ENCODE measurements at regions not wholly inside any gene's neighbourhood (a gene's known extent, or its start where the extent isn't known, plus 50 kb on each side); places are given as distances from the start of the nearest gene placed in this dataset.
"Not testable (repeated sequence)": the region's sequence is repeated elsewhere in the genome, so short reads cannot be mapped to it uniquely, and the experiment has no call there.

- peaks cover 14% of the 10 kb centered on the region for H3K27me3 ChIP-seq
- no peak for DNase-seq (ENCODE audit: low spot score)
- no peak overlapping the region for H3K27ac ChIP-seq
- H3K4me3 ChIP-seq: no peak overlapping the region
- no peaks in the 10 kb centered on the region for H3K79me2 ChIP-seq
- H3K9me2 ChIP-seq (replicated peaks; ENCODE audit: insufficient read depth): no peaks in the 10 kb centered on the region
- no peak overlapping the region for H3K4me2 ChIP-seq
- no peaks in the 10 kb centered on the region for H3K9me3 ChIP-seq (ENCODE audit: low read depth)
- H2AFZ ChIP-seq: no peak overlapping the region
- H4K20me1 ChIP-seq (ENCODE audit: insufficient read depth, poor library complexity, severe bottlenecking): no peaks in the 10 kb centered on the region
- WGBS (ENCODE audit: low lambda C conversion rate, missing lambda C conversion rate): 61% methylated on average over 5 of the region's 5 CpGs
- H3K4me1 ChIP-seq (ENCODE audit: insufficient read depth): no peaks in the 10 kb centered on the region
- TF ChIP-seq CTCF (IDR thresholded peaks at IDR 0.05; ENCODE audit: poor library complexity) (no peak), EZH2 (IDR thresholded peaks at IDR 0.05; ENCODE audit: borderline replicate concordance) (no peak), EZH2phosphoT487 (IDR thresholded peaks at IDR 0.05; ENCODE audit: low read depth, severe bottlenecking, unreplicated experiment) (no peak)
- H3K36me3 ChIP-seq (replicated peaks; ENCODE audit: insufficient read depth, low read depth): no peaks in the 10 kb centered on the region
Observed at GRCh38 chr17:36845916-36846315, 91.4 kb upstream of the LHX1 start.

- Histone ChIP-seq H3K27me3 (peaks cover 14% of the 10 kb centered on the region), H3K9me3 (ENCODE audit: low read depth) (no peaks in the 10 kb centered on the region), H3K9me2 (replicated peaks; ENCODE audit: insufficient read depth) (no peaks in the 10 kb centered on the region), H3K4me3 (no peak overlapping the region), H3K36me3 (replicated peaks; ENCODE audit: insufficient read depth, low read depth) (no peaks in the 10 kb centered on the region), H3K4me2 (no peak overlapping the region), H3K4me1 (ENCODE audit: insufficient read depth) (no peaks in the 10 kb centered on the region), H3K79me2 (no peaks in the 10 kb centered on the region), H4K20me1 (ENCODE audit: insufficient read depth, poor library complexity, severe bottlenecking) (no peaks in the 10 kb centered on the region), H2AFZ (no peak overlapping the region), H3K27ac (no peak overlapping the region)
- no peak for DNase-seq (ENCODE audit: low spot score)
- WGBS (ENCODE audit: low lambda C conversion rate, missing lambda C conversion rate): 67% methylated on average over 14 of the region's 14 CpGs
- no peak for TF ChIP-seq EZH2 (IDR thresholded peaks at IDR 0.05; ENCODE audit: borderline replicate concordance)
- TF ChIP-seq CTCF (IDR thresholded peaks at IDR 0.05; ENCODE audit: poor library complexity): no peak
- no peak for TF ChIP-seq EZH2phosphoT487 (IDR thresholded peaks at IDR 0.05; ENCODE audit: low read depth, severe bottlenecking, unreplicated experiment)
Observed at GRCh38 chr17:36846410-36847292, 90.6 kb upstream of the LHX1 start.

- no peak for DNase-seq (ENCODE audit: low spot score)
- no peaks in the 10 kb centered on the region for H3K9me2 ChIP-seq (replicated peaks; ENCODE audit: insufficient read depth)
- H3K9me3 ChIP-seq (ENCODE audit: low read depth): no peaks in the 10 kb centered on the region
- no peaks in the 10 kb centered on the region for H3K36me3 ChIP-seq (replicated peaks; ENCODE audit: insufficient read depth, low read depth)
- no peak overlapping the region for H3K27ac ChIP-seq
- H2AFZ ChIP-seq: no peak overlapping the region
- H3K27me3 ChIP-seq: peaks cover 18% of the 10 kb centered on the region
- no peak overlapping the region for H3K4me2 ChIP-seq
- no peaks in the 10 kb centered on the region for H4K20me1 ChIP-seq (ENCODE audit: insufficient read depth, poor library complexity, severe bottlenecking)
- TF ChIP-seq EZH2phosphoT487 (IDR thresholded peaks at IDR 0.05; ENCODE audit: low read depth, severe bottlenecking, unreplicated experiment) (no peak), EZH2 (IDR thresholded peaks at IDR 0.05; ENCODE audit: borderline replicate concordance) (no peak), CTCF (IDR thresholded peaks at IDR 0.05; ENCODE audit: poor library complexity) (no peak)
- WGBS (ENCODE audit: low lambda C conversion rate, missing lambda C conversion rate): 71% methylated on average over 10 of the region's 10 CpGs
- H3K79me2 ChIP-seq: no peaks in the 10 kb centered on the region
- H3K4me1 ChIP-seq (ENCODE audit: insufficient read depth): no peaks in the 10 kb centered on the region
- H3K4me3 ChIP-seq: no peak overlapping the region
Observed at GRCh38 chr17:36848008-36848902, 89.0 kb upstream of the LHX1 start.

- not testable (repeated sequence) for H3K36me3 ChIP-seq (replicated peaks; ENCODE audit: insufficient read depth, low read depth); H3K27ac ChIP-seq; H3K9me2 ChIP-seq (replicated peaks; ENCODE audit: insufficient read depth); H3K79me2 ChIP-seq; H3K4me3 ChIP-seq; H2AFZ ChIP-seq; H3K4me1 ChIP-seq (ENCODE audit: insufficient read depth); H3K4me2 ChIP-seq; H3K9me3 ChIP-seq (ENCODE audit: low read depth); H4K20me1 ChIP-seq (ENCODE audit: insufficient read depth, poor library complexity, severe bottlenecking); DNase-seq (ENCODE audit: low spot score)
- 91% methylated on average over 9 of the region's 9 CpGs for WGBS (ENCODE audit: low lambda C conversion rate, missing lambda C conversion rate)
- H3K27me3 ChIP-seq: peaks cover 11% of the 10 kb centered on the region
Observed at GRCh38 chr17:36849020-36849419, 88.3 kb upstream of the LHX1 start.

Data from hepatocyte (in vitro differentiated cells).